GM21367 (cell line): ENCODE measurements at regions not wholly inside any gene's neighbourhood (a gene's known extent, or its start where the extent isn't known, plus 50 kb on each side); places are given as distances from the start of the nearest gene placed in this dataset.
"Not testable (repeated sequence)": the region's sequence is repeated elsewhere in the genome, so short reads cannot be mapped to it uniquely, and the experiment has no call there.

Experiments
- ATAC-seq: cut with Tn5 transposase; IDR thresholded peaks from one replicate; pipeline ENCODE4 v1.9.1; 2021; ENCODE audit not compliant: unreplicated experiment

- ATAC-seq, result no peak
Measured at GRCh38 chr16:55015181-55015913, 84.7 kb downstream of the IRX5 start.

DNA sequence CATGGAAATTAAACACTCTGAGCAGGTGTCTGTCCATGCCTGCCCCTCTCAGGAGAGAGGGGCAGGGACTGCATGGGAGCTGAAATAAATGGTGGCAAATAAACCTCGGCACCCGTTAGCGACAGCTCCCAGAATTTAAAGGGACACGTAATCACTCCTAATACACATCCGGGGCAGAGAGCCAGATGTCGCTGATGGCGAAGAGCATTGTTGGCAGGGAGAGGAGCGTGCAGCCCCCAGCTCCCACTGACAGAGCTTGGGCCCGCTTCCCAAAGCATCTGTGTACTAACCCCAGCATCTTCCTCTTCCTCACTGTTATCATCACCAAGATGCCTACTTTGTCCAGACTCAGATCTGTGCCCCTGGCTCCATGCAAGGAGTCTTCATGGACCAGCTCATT, 85.8 kb downstream of the IRX5 start:
- no peak for ATAC-seq

GRCh38 chr16:55017321-55017720, 86.7 kb downstream of the IRX5 start:
- no peak for ATAC-seq

DNA sequence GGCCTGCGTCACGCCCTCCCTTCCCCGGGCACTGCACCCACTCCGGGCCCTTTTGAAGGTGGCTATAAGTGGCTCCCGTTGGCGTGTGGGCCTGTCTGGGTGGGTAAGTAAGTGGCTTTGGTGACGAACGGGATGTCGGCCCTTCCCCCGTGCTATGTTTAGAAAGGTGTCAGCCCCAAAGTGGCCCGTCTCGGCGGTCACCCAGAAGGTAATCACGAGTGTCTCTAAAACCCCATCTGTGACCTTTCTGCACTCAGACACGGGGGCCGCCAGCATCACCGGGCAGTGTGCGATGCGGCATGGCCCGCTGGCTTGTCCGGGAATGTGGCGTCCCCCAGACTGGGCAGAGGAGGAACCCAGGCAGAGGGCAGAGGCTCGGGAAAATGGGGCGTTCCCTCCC, 88.2 kb downstream of the IRX5 start:
- ATAC-seq, result no peak

DNA sequence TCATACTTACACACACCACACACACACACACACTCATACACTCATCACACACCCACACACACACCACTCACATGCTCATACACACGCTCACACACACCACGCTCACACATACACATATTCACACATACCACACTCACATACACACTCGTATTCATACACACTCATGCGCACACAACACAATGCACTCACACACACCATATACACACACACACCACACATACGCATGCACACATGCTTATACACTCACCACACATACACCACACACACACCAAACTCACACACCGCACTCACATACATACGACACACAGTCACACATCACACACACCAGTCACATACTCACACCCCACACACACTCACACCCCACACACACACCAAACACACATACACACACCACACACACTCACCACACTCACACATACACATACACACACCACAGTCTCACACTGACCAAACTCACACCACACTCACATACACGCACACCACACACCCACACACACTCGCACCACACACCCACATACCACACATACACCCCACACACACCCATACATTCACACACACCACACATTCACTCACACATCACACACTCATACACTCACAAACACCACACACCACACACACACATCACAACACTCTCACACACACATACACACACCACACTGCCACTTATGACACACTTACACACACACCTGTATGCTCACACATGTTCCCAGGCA, 88.9 kb downstream of the IRX5 start:
- no peak for ATAC-seq

- no peak for ATAC-seq
Measured at GRCh38 chr16:55021595-55022475, 91.2 kb downstream of the IRX5 start.

DNA sequence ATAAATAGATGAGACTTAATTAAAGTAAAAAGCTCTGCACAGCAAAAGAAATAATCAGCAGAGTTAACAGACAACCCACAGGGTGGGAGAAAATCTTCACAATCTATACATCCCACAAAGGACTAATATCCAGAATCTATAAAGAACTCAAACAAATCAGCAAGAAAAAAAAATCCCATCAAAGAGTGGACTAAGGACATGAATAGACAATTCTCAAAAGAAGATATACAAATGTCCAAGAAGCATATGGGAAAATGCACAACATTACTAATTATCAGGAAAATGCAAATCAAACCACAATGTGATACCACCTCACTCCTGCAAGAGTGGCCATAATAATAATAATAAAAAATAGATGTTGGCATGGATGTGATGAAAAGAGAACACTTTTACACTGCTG, 96.6 kb downstream of the IRX5 start:
- not testable (repeated sequence) for ATAC-seq

DNA sequence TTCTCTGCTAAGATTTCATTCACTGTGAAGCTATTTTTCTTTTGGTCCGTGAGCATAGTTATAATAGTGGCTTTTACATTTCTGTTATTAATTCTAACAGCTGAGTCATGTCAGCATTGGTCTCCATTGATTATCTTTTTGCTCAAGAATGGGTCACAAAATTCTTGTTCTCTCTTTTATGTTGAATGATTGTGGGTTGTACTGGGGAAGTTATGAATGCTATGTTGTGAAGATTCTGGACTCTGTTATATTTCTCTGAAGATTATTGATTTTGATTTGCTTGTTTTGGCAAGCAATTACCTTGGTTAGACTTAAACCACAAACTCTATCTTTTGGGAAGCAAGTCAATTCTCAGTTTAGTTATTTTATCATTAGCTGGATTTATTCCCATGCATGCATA, 98.8 kb downstream of the IRX5 start:
- no peak for ATAC-seq

DNA sequence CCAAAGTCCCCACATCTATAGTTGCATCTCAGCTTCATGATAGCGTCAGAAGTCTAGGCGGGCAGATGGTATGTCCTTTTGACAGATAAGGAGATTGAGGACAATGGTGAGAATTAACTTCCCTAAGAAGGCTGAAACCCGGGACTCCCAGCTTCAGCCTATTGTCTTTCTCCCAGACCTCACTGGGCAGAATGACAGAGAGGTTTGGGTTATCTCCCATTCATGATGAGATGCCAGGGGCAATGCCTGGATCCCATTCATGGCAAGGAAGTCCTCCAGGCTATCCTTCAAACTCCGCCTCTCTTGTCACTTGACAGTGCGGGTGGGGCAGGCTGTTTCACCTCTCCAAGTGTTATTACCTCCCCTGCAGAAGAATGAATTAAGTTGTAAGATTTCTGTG, 100.3 kb downstream of the IRX5 start:
- ATAC-seq, result no peak

DNA sequence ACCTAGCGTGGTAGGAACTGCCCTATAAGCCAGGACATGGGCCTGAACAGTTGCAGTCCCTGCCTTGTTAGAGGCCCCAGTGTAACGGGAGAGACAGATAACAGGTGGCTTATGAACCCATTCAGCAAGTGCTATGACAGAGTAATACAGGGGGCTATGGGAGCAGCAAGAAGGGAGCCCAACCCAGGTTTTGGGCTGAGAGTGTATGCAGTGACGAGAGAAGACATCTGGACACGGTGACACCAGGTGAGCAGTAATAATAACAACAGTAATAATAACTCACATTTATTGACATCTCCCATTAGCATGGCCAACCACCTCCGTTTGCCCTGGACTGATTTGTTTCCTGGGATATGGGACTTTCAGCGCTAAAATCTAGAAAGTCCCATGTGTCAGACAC, 100.8 kb downstream of the IRX5 start:
- no peak for ATAC-seq

DNA sequence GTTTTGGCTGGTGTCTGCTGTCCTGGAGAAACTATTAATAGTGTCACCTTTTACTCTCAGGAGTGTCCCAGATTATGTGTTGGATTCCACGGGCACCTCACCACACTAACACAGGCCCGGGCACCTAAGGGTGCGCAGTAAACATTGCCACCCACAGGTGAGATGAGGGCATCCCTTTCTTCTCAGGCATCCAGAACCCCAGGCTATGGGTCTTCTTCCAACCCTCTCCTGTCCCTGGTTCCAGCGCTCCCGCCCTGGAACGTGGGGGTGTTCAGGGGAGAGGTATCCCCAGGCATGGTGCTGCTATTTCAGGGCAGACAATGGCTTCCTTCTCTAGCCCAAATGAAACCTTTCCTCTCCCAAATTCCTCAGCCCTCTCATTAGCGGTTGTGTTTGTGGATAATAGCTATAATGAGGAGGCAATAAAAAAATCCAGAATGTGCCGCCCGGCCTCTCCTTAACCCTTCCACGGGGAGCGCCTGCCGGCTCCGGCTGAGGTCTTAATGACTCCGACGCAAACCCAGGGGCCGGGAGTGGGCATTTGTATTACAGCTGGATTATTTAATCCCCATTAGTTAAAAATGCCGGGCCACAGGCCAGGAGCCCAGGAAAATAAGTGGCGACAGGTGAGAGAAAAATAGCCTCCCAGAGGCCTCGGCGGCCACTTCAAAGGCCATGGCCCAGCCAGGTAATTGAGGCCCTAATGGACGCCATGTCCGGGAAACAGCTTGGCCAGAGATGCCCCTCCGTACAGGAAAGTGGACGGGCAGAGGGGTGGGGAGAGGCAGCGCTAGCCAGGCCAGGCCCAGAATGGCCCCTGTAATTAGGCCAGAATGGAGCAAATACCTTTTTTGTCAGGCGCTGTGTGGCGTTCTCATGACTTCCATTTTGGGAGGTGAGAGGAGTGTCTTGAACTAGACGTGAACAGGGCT, 102.8 kb downstream of the IRX5 start:
- no peak for ATAC-seq

DNA sequence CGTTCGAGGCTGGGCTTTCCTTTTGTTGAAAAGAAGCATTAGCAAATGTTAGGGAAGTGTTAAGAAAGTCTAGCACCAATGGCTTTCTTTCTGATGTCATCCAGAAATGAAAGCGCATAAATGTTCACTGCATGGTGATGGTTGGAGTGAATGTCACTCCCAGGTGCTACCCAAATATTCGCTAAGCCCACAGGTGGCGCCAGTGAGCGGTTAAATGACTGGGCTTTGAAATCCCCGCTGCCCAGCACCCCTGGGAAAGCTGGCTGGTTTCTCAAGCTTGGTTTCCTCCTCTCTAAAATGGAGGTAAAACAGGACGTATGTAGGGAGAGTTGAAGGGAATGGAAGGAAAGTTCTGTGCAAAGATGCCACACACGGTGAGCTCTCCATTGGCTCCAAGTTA, 104.4 kb downstream of the IRX5 start:
- no peak for ATAC-seq

DNA sequence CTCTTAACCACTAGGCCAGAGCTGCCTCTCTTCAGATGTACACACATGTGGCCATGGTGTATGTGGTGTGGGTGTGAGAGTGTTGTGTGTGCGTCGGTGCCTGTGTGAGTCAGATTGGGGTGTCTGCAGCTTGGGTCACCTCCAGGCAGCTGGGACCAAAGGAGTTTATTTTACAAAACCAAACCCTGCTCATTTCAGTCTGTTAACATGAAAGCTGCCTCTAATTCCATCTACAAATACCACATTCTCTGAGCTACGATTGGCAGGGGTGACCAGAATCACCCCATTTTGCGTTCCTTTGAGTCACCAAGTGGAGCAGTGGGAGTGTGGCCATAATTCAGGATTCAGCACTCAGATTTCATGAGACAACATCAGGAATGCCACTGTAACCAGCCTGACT, 105.3 kb downstream of the IRX5 start:
- ATAC-seq, result no peak

- ATAC-seq, result no peak
Measured at GRCh38 chr16:55036371-55036821, 105.7 kb downstream of the IRX5 start.

- ATAC-seq, result no peak
Measured at GRCh38 chr16:55037046-55037445, 106.4 kb downstream of the IRX5 start.

GRCh38 chr16:55037966-55038365, 107.3 kb downstream of the IRX5 start:
- ATAC-seq, result no peak

GRCh38 chr16:55039042-55039441, 108.4 kb downstream of the IRX5 start:
- ATAC-seq, result no peak

DNA sequence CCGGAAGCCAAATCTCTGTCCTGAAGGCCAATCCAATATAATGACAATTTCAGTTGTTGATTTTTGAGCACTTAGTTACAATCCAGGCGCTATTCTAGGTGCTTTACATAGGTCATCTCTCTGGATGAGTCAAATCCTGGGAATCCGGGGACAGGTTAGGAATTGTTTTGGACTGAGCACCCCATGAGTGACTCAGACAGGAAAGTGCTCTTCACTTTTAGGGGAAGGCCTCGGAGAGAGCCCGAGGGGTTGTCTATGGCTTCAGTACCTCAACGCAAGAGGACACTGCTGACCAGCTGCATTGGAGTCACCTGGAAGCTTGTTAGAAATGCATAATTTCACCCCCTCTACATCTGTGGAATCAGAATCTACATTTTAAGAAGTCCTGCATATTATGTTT, 108.8 kb downstream of the IRX5 start:
- no peak for ATAC-seq

- no peak for ATAC-seq
Measured at GRCh38 chr16:55039931-55040330, 109.3 kb downstream of the IRX5 start.

- ATAC-seq, result no peak
Measured at GRCh38 chr16:55040366-55041086, 109.9 kb downstream of the IRX5 start.
